WTC11 (cell line): ENCODE measurements at regions not wholly inside any gene's neighbourhood (a gene's known extent, or its start where the extent isn't known, plus 50 kb on each side); places are given as distances from the start of the nearest gene placed in this dataset.
"Not testable (repeated sequence)": the region's sequence is repeated elsewhere in the genome, so short reads cannot be mapped to it uniquely, and the experiment has no call there.

ENCODE experiments used
- ATAC-seq: fragments of 200-7000 bp; cut with Tn5 transposase; 2 replicates; pipeline ENCODE4 v1.10.0; 2021; ENCODE audit warnings: mild to moderate bottlenecking, moderate library complexity
- CTCF ChIA-PET: fragments of 300-600 bp; sonication (Branson Sonifier 250); formaldehyde crosslinking; loops from one replicate; lab custom pipeline; 2021; ENCODE audit warnings: antibody characterized with exemption; lab: Charles Lee
- POLR2A ChIA-PET: fragments of 350-600 bp; sonication (Branson Sonifier 250); formaldehyde crosslinking; loops from one replicate; lab custom pipeline; 2021; ENCODE audit warnings: antibody characterized with exemption; lab: Charles Lee
- DNase-seq: peaks from one replicate; pipeline ENCODE4 v3.0.0; 2021; ENCODE audit warnings: low spot score
- H3K27ac Mint-ChIP-seq: 2 replicates; pipeline ENCODE4 v1.8.0; 2021; ENCODE audit warnings: mixed read lengths
- H3K27me3 Mint-ChIP-seq: 2 replicates; pipeline ENCODE4 v1.8.0; 2021; ENCODE audit warnings: low read depth, mild to moderate bottlenecking, moderate library complexity, mixed read lengths
- H3K36me3 Mint-ChIP-seq: 2 replicates; pipeline ENCODE4 v1.8.0; 2021; ENCODE audit warnings: mixed read lengths
- H3K4me1 Mint-ChIP-seq: 2 replicates; pipeline ENCODE4 v1.8.0; 2022; ENCODE audit warnings: mixed read lengths
- H3K4me3 Mint-ChIP-seq: 2 replicates; pipeline ENCODE4 v1.8.0; 2021; ENCODE audit warnings: mild to moderate bottlenecking, moderate library complexity, mixed read lengths
- H3K9me3 Mint-ChIP-seq: 2 replicates; pipeline ENCODE4 v1.8.0; 2021; ENCODE audit warnings: mixed read lengths
- TF ChIP-seq, protein P1 (sequence below): sonication (generic); formaldehyde crosslinking; IDR thresholded peaks from 2 replicates; pipeline ENCODE4 v1.8.0; 2023; ENCODE audit warnings: missing genetic modification reagents, mild to moderate bottlenecking, borderline replicate concordance
- TF ChIP-seq, protein P2 (sequence below): sonication (generic); formaldehyde crosslinking; IDR thresholded peaks from 2 replicates; pipeline ENCODE4 v1.8.1; 2023; ENCODE audit warnings: mild to moderate bottlenecking, missing genetic modification reagents, moderate library complexity
- TF ChIP-seq, protein P3 (sequence below): fragments of 250-450 bp; sonication (Bioruptor Pico); IDR thresholded peaks from 2 replicates; pipeline ENCODE4 v1.9.0; 2021; ENCODE audit warnings: mild to moderate bottlenecking, borderline replicate concordance
- TF ChIP-seq, protein P4 (sequence below): fragments of 250-450 bp; sonication (Bioruptor Pico); conservative IDR thresholded peaks from 2 replicates; pipeline ENCODE4 v1.9.0; 2021; ENCODE audit warnings: mild to moderate bottlenecking
- TF ChIP-seq, protein P5 (sequence below): sonication (generic); formaldehyde crosslinking; IDR thresholded peaks from 2 replicates; pipeline ENCODE4 v1.8.1; 2023; ENCODE audit warnings: mild to moderate bottlenecking, missing genetic modification reagents, moderate library complexity

DNA sequence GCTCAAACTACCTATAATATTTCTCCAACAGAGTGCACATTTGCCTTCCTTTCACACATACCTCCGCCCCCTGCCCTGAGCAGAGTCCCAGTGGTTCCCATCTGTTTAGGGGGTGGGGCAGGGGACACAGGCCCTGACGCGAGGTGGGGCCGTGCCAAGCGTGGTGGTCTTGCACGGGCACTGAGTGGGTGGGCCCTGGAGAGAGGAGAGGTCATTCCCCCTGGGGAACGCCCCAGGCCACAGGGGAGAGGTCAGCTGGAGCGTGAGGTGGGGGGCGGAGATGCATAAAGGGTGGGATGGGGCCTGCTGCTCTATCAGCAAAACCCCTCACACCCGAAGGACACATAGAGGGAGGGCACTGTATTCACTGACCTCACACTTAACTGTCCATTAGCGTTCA lies 441.9 kb downstream of the TMEM121 start (continued):
- TF ChIP-seq, protein P1, sequence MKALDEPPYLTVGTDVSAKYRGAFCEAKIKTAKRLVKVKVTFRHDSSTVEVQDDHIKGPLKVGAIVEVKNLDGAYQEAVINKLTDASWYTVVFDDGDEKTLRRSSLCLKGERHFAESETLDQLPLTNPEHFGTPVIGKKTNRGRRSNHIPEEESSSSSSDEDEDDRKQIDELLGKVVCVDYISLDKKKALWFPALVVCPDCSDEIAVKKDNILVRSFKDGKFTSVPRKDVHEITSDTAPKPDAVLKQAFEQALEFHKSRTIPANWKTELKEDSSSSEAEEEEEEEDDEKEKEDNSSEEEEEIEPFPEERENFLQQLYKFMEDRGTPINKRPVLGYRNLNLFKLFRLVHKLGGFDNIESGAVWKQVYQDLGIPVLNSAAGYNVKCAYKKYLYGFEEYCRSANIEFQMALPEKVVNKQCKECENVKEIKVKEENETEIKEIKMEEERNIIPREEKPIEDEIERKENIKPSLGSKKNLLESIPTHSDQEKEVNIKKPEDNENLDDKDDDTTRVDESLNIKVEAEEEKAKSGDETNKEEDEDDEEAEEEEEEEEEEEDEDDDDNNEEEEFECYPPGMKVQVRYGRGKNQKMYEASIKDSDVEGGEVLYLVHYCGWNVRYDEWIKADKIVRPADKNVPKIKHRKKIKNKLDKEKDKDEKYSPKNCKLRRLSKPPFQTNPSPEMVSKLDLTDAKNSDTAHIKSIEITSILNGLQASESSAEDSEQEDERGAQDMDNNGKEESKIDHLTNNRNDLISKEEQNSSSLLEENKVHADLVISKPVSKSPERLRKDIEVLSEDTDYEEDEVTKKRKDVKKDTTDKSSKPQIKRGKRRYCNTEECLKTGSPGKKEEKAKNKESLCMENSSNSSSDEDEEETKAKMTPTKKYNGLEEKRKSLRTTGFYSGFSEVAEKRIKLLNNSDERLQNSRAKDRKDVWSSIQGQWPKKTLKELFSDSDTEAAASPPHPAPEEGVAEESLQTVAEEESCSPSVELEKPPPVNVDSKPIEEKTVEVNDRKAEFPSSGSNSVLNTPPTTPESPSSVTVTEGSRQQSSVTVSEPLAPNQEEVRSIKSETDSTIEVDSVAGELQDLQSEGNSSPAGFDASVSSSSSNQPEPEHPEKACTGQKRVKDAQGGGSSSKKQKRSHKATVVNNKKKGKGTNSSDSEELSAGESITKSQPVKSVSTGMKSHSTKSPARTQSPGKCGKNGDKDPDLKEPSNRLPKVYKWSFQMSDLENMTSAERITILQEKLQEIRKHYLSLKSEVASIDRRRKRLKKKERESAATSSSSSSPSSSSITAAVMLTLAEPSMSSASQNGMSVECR (CRISPR knock-in tag): no peak
- TF ChIP-seq, protein P2, sequence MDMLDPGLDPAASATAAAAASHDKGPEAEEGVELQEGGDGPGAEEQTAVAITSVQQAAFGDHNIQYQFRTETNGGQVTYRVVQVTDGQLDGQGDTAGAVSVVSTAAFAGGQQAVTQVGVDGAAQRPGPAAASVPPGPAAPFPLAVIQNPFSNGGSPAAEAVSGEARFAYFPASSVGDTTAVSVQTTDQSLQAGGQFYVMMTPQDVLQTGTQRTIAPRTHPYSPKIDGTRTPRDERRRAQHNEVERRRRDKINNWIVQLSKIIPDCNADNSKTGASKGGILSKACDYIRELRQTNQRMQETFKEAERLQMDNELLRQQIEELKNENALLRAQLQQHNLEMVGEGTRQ: no peak
- TF ChIP-seq, protein P3, sequence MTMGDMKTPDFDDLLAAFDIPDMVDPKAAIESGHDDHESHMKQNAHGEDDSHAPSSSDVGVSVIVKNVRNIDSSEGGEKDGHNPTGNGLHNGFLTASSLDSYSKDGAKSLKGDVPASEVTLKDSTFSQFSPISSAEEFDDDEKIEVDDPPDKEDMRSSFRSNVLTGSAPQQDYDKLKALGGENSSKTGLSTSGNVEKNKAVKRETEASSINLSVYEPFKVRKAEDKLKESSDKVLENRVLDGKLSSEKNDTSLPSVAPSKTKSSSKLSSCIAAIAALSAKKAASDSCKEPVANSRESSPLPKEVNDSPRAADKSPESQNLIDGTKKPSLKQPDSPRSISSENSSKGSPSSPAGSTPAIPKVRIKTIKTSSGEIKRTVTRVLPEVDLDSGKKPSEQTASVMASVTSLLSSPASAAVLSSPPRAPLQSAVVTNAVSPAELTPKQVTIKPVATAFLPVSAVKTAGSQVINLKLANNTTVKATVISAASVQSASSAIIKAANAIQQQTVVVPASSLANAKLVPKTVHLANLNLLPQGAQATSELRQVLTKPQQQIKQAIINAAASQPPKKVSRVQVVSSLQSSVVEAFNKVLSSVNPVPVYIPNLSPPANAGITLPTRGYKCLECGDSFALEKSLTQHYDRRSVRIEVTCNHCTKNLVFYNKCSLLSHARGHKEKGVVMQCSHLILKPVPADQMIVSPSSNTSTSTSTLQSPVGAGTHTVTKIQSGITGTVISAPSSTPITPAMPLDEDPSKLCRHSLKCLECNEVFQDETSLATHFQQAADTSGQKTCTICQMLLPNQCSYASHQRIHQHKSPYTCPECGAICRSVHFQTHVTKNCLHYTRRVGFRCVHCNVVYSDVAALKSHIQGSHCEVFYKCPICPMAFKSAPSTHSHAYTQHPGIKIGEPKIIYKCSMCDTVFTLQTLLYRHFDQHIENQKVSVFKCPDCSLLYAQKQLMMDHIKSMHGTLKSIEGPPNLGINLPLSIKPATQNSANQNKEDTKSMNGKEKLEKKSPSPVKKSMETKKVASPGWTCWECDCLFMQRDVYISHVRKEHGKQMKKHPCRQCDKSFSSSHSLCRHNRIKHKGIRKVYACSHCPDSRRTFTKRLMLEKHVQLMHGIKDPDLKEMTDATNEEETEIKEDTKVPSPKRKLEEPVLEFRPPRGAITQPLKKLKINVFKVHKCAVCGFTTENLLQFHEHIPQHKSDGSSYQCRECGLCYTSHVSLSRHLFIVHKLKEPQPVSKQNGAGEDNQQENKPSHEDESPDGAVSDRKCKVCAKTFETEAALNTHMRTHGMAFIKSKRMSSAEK (CRISPR knock-in tag): no peak
- TF ChIP-seq, protein P4, sequence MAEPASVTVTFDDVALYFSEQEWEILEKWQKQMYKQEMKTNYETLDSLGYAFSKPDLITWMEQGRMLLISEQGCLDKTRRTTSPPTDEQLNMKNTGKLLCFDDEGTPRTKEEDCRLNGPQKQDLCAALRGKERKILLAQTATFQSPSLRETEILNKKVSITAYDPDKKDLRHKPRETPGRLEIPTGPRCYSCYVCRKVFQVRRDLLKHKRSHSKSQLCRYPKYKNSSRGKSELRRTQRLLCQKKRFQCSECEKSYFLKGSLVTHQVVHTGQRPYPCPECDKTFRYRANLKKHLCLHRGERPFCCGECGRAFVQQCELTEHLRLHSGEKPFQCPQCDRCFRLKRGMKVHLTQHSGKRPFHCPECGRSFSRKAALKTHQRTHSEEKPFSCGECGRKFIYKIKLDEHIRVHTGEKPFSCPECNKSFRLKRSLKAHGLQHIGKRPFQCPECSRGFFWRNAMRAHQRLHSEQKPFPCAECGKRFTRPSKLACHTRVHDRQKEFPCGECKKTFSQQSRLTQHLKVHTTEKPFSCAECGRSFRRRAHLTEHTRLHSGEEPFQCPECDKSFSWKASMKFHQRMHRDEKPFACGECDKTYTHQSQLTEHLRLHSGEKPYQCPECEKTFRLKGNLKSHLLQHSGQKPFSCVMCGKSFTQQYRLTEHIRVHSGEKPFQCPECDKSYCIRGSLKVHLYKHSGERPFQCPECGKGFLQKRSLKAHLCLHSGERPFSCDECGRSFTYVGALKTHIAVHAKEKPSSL: no peak
- TF ChIP-seq, protein P5, sequence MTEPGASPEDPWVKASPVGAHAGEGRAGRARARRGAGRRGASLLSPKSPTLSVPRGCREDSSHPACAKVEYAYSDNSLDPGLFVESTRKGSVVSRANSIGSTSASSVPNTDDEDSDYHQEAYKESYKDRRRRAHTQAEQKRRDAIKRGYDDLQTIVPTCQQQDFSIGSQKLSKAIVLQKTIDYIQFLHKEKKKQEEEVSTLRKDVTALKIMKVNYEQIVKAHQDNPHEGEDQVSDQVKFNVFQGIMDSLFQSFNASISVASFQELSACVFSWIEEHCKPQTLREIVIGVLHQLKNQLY (CRISPR knock-in tag): no peak

DNA sequence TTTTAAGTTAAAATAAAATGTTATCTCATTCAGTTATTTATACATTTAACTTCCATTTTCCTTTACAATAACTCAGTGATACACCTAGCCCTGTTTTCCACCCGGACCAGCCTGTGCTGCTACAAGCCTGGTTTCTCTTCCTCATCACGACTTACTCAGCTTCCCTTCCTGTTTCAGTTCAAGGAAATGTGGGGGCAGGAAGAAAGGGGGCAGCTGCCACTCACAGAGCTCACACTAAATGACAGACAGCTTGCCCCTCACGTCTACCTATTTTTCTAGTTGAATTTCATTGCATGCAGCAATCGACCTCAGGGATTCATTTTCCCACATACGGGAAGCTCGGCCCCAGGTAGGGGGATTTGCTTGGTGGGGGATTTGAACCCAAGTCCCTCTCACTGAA lies 442.6 kb downstream of the TMEM121 start:
- DNase-seq, POLR2A ChIA-PET: not testable (repeated sequence)
- H3K36me3 Mint-ChIP-seq: peaks cover 84% of the 10 kb centered on the region

DNA sequence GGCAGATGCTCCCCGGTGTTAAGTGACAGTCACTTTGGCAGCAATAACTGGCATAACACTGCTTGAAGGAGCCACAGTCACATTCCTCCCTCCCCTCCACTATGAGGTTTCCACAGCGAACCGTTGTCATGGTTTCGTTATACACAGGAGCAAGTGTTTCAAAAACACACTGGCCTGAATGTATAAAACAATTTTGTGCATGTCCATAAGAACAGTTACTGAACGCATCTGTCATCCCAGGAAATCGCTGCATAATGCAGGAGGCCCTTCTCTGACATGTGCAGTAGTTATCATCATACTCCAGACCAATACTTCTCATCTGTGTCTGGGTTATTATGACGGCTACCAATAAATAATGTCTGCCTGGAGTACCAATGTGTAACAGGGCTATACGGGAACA lies 444.4 kb downstream of the TMEM121 start:
- Mint-ChIP-seq H3K36me3 (peaks cover 82% of the 10 kb centered on the region), H3K9me3 (peaks cover 91% of the 10 kb centered on the region), H3K27me3 (peaks cover 19% of the 10 kb centered on the region)
- H3K27ac Mint-ChIP-seq, CTCF ChIA-PET, H3K4me3 Mint-ChIP-seq, DNase-seq, ATAC-seq, POLR2A ChIA-PET, H3K4me1 Mint-ChIP-seq: not testable (repeated sequence)

More for the DNA sequence above, 442.6 kb downstream of the TMEM121 start:
- H3K4me3 Mint-ChIP-seq, H3K4me1 Mint-ChIP-seq, H3K27ac Mint-ChIP-seq, CTCF ChIA-PET, ATAC-seq: not testable (repeated sequence)
- Mint-ChIP-seq H3K9me3 (peaks cover 93% of the 10 kb centered on the region), H3K27me3 (peaks cover 12% of the 10 kb centered on the region; the same call in 1 of the 2 replicates)
